GM21515 (cell line): ENCODE measurements at regions not wholly inside any gene's neighbourhood (a gene's known extent, or its start where the extent isn't known, plus 50 kb on each side); places are given as distances from the start of the nearest gene placed in this dataset.

Experiments used
- ATAC-seq: cut with Tn5 transposase; IDR thresholded peaks from one replicate; pipeline ENCODE4 v1.9.1; 2021; ENCODE audit not compliant: unreplicated experiment

- no peak for ATAC-seq
Observed at GRCh38 chr15:79656151-79657000, 224.2 kb downstream of the MINAR1 start.

- no peak for ATAC-seq
Observed at GRCh38 chr15:79657722-79658121, 225.6 kb downstream of the MINAR1 start.

- no peak for ATAC-seq
Observed at GRCh38 chr15:79659691-79660090, 227.6 kb downstream of the MINAR1 start.

- no peak for ATAC-seq
Observed at GRCh38 chr15:79661411-79661810, 229.3 kb downstream of the MINAR1 start.

- ATAC-seq = peak; percentile 87
Observed at GRCh38 chr15:79673416-79674123, 223.2 kb downstream of the MTHFS start.

- ATAC-seq = no peak
Observed at GRCh38 chr15:79674124-79674465, 222.7 kb downstream of the MTHFS start.

- ATAC-seq = no peak
Observed at GRCh38 chr15:79675982-79676381, 220.8 kb downstream of the MTHFS start.

GRCh38 chr15:79676621-79677020, 220.2 kb downstream of the MTHFS start:
- ATAC-seq = no peak

- ATAC-seq = no peak
Observed at GRCh38 chr15:79677241-79677640, 219.6 kb downstream of the MTHFS start.

GRCh38 chr15:79678032-79678701, 218.6 kb downstream of the MTHFS start:
- no peak for ATAC-seq

GRCh38 chr15:79680720-79681119, 216.1 kb downstream of the MTHFS start:
- ATAC-seq = no peak

- ATAC-seq = no peak
Observed at GRCh38 chr15:79682285-79682684, 214.5 kb downstream of the MTHFS start.

GRCh38 chr15:79682851-79683288, 213.9 kb downstream of the MTHFS start:
- ATAC-seq = no peak

- ATAC-seq = no peak
Observed at GRCh38 chr15:79689030-79689429, 207.8 kb downstream of the MTHFS start.

- no peak for ATAC-seq
Observed at GRCh38 chr15:79700951-79701480, 195.8 kb downstream of the MTHFS start.

GRCh38 chr15:79702621-79703020, 194.2 kb downstream of the MTHFS start:
- no peak for ATAC-seq

- ATAC-seq = no peak
Observed at GRCh38 chr15:79721256-79721655, 175.6 kb downstream of the MTHFS start.

- ATAC-seq = no peak
Observed at GRCh38 chr15:79724312-79724711, 172.5 kb downstream of the MTHFS start.

- no peak for ATAC-seq
Observed at GRCh38 chr15:79724804-79725203, 172.0 kb downstream of the MTHFS start.

GRCh38 chr15:79728867-79729266, 167.9 kb downstream of the MTHFS start:
- no peak for ATAC-seq

GRCh38 chr15:79736435-79737000, 160.3 kb downstream of the MTHFS start:
- no peak for ATAC-seq
